ENCODE measurements at regions not wholly inside any gene's neighbourhood (a gene's known extent, or its start where the extent isn't known, plus 50 kb on each side); places are given as distances from the start of the nearest gene placed in this dataset.

GRCh38 chr15:97234851-97235610, 725.5 kb upstream of the ARRDC4 start (continued):
- TF ChIP-seq RAD21 (CRISPR knock-in tag; conservative IDR thresholded peaks at IDR 0.05 in 1 of 2, IDR thresholded peaks at IDR 0.05 in 1 of 2) (peak; percentile 78 to 84), SMC3 (conservative IDR thresholded peaks at IDR 0.05; ENCODE audit: insufficient read depth, low read depth, low read length) (peak; percentile 47; the same call in 1 of the 2 replicates), REST (IDR thresholded peaks at IDR 0.05; ENCODE audit: borderline replicate concordance) (peak; percentile 61; the same call in 1 of the 2 replicates), REST (CRISPR knock-in tag; IDR thresholded peaks at IDR 0.05; ENCODE audit: low read depth) (no peak)

All from K562 (cell line).